HL-60 (cell line): ENCODE measurements at regions not wholly inside any gene's neighbourhood (a gene's known extent, or its start where the extent isn't known, plus 50 kb on each side); places are given as distances from the start of the nearest gene placed in this dataset.

Source experiments
- DNase-seq, 2 experiments: peaks; one replicate each; pipeline ENCODE4 v3.0.0-alpha.2; 2010 to 2020; ENCODE audit warnings: low read depth in 1 of 2, low spot score in 1 of 2
- H3K27ac ChIP-seq: fragments of 250-450 bp; sonication (Bioruptor Pico); replicated peaks from 2 replicates; pipeline ENCODE4 v1.5.1; 2020; ENCODE audit warnings: mild to moderate bottlenecking, moderate library complexity
- H3K27me3 ChIP-seq: fragments of 250-450 bp; sonication (Bioruptor Pico); 2 replicates; pipeline ENCODE4 v1.5.1; 2021; ENCODE audit warnings: mild to moderate bottlenecking, moderate library complexity; ENCODE audit not compliant: insufficient read depth, poor library complexity, severe bottlenecking
- H3K4me3 ChIP-seq: replicated peaks from 2 replicates; pipeline ENCODE4 v1.5.1; 2011; ENCODE audit warnings: mild to moderate bottlenecking, control low read depth, low read length; ENCODE audit not compliant: insufficient read depth
- GABPA ChIP-seq: IDR thresholded peaks from 2 replicates; pipeline ENCODE4 v1.6.1; 2012; ENCODE audit warnings: low read depth
- POLR2AphosphoS5 ChIP-seq: IDR thresholded peaks from 2 replicates; pipeline ENCODE4 v1.6.1; 2012; ENCODE audit warnings: low read depth
- REST ChIP-seq: IDR thresholded peaks from 2 replicates; pipeline ENCODE4 v1.6.1; 2012; ENCODE audit warnings: low read depth; ENCODE audit not compliant: insufficient replicate concordance
- SPI1 ChIP-seq: IDR thresholded peaks from 2 replicates; pipeline ENCODE4 v1.6.1; 2012; ENCODE audit warnings: low read depth, mild to moderate bottlenecking, borderline replicate concordance
- TF ChIP-seq, protein P1 (sequence below): IDR thresholded peaks from one replicate; pipeline ENCODE4 v1.5.1; 2011; ENCODE audit warnings: low read length, control low read depth, inconsistent platforms; ENCODE audit not compliant: insufficient read depth

DNA sequence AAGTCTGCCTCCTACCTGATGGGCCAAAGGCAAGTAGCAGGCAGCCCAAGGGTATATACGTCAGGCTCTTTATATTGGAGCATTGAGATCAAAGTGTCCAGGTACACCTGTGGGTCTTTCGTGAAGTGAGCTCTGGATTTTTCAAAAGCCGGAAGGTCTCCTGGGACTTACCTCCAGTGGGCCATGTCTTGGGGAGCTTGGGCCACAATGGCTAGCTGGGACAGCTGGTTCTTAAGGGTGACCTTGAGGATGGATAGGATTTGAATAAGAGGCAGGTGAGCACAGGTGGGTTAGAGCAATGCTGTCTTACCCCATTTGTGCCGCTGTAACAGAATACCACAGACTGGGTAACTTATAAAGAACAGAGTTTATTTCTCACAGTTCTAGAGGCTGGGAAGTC lies 153.4 kb downstream of the CDC5L start:
- TF ChIP-seq SPI1 (no peak), POLR2AphosphoS5 (no peak), REST (no peak), GABPA (no peak)
- TF ChIP-seq, protein P1, sequence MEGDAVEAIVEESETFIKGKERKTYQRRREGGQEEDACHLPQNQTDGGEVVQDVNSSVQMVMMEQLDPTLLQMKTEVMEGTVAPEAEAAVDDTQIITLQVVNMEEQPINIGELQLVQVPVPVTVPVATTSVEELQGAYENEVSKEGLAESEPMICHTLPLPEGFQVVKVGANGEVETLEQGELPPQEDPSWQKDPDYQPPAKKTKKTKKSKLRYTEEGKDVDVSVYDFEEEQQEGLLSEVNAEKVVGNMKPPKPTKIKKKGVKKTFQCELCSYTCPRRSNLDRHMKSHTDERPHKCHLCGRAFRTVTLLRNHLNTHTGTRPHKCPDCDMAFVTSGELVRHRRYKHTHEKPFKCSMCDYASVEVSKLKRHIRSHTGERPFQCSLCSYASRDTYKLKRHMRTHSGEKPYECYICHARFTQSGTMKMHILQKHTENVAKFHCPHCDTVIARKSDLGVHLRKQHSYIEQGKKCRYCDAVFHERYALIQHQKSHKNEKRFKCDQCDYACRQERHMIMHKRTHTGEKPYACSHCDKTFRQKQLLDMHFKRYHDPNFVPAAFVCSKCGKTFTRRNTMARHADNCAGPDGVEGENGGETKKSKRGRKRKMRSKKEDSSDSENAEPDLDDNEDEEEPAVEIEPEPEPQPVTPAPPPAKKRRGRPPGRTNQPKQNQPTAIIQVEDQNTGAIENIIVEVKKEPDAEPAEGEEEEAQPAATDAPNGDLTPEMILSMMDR: no peak
- H3K27ac ChIP-seq: no peak overlapping the region
- DNase-seq: no peak
- H3K27me3 ChIP-seq: no peaks in the 10 kb centered on the region
- H3K4me3 ChIP-seq: no peak overlapping the region

- no peaks in the 10 kb centered on the region for H3K27me3 ChIP-seq
- DNase-seq: no peak
- no peak overlapping the region for H3K27ac ChIP-seq
- TF ChIP-seq POLR2AphosphoS5 (no peak), GABPA (no peak)
- TF ChIP-seq, protein P1: no peak
- no peak overlapping the region for H3K4me3 ChIP-seq
Measured at GRCh38 chr6:44542401-44543116, 155.1 kb downstream of the CDC5L start.

DNA sequence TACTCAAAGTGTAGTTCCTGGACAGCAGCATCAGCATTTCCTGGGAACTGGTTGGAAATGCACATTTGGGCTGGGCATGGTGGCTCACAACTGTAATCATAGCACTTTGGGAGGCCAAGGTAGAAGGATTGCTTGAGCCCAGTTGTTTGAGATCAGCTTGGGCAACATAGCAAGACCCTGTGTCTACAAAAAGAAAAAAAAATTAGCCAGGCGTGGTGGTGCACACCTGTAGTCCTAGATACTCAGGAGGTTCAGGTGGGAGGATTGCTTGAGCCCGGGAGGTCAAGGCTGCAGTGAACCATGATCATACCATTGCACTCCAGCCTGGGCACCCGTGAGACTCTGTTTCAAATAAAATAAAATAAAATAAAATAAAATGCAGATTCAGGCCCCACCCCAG lies 156.2 kb downstream of the CDC5L start:
- H3K27ac ChIP-seq: no peak overlapping the region
- DNase-seq: no peak
- TF ChIP-seq, protein P1: no peak
- TF ChIP-seq SPI1: no peak
- TF ChIP-seq REST: no peak
- TF ChIP-seq GABPA: no peak
- TF ChIP-seq POLR2AphosphoS5: no peak

GRCh38 chr6:44545224-44545623 lies 157.7 kb downstream of the CDC5L start:
- TF ChIP-seq POLR2AphosphoS5 (no peak), SPI1 (no peak), REST (no peak), GABPA (no peak)
- TF ChIP-seq, protein P1: no peak
- no peak overlapping the region for H3K4me3 ChIP-seq
- H3K27ac ChIP-seq: no peak overlapping the region
- no peaks in the 10 kb centered on the region for H3K27me3 ChIP-seq
- no peak for DNase-seq

More for the DNA sequence above, 156.2 kb downstream of the CDC5L start:
- Histone ChIP-seq H3K4me3 (no peak overlapping the region), H3K27me3 (no peaks in the 10 kb centered on the region)
